RWPE2 (cell line): ENCODE measurements at regions not wholly inside any gene's neighbourhood (a gene's known extent, or its start where the extent isn't known, plus 50 kb on each side); places are given as distances from the start of the nearest gene placed in this dataset.

Experiments used
- ATAC-seq: fragments of 200-7000 bp; cut with Tn5 transposase; 3 replicates; pipeline ENCODE4 v1.9.1; 2021; ENCODE audit warnings: low read depth
- DNase-seq: peaks from one replicate; pipeline ENCODE4 v3.0.0-alpha.2; 2020; ENCODE audit warnings: low spot score
- H3K27ac ChIP-seq: fragments of 450-650 bp; 2 replicates; pipeline ENCODE4 v1.5.1; 2017; ENCODE audit warnings: mild to moderate bottlenecking; ENCODE audit not compliant: poor library complexity, severe bottlenecking
- H3K27me3 ChIP-seq: fragments of 250-450 bp; sonication (Bioruptor Pico); 2 replicates; pipeline ENCODE4 v1.5.1; 2021; ENCODE audit warnings: mild to moderate bottlenecking, moderate library complexity; ENCODE audit not compliant: insufficient read depth, poor library complexity, severe bottlenecking
- H3K36me3 ChIP-seq: fragments of 250-450 bp; sonication (Bioruptor Pico); 2 replicates; pipeline ENCODE4 v1.5.1; 2020; ENCODE audit warnings: low read depth, mild to moderate bottlenecking, moderate library complexity
- H3K4me1 ChIP-seq: fragments of 250-450 bp; sonication (Bioruptor Pico); 2 replicates; pipeline ENCODE4 v1.5.1; 2021; ENCODE audit warnings: mild to moderate bottlenecking, moderate library complexity; ENCODE audit not compliant: insufficient read depth, poor library complexity, severe bottlenecking
- H3K4me3 ChIP-seq: fragments of 250-450 bp; sonication (Bioruptor Pico); 2 replicates; pipeline ENCODE4 v1.5.1; 2021; ENCODE audit warnings: mild to moderate bottlenecking, moderate library complexity; ENCODE audit not compliant: severe bottlenecking
- H3K9me3 ChIP-seq: fragments of 250-450 bp; sonication (Bioruptor Pico); 2 replicates; pipeline ENCODE4 v1.5.1; 2021; ENCODE audit warnings: mild to moderate bottlenecking, moderate library complexity; ENCODE audit not compliant: severe bottlenecking
- TF ChIP-seq, protein P1 (sequence below): fragments of 450-650 bp; IDR thresholded peaks from one replicate; pipeline ENCODE4 v1.5.1; 2017; ENCODE audit warnings: mild to moderate bottlenecking, moderate library complexity; ENCODE audit not compliant: poor library complexity, severe bottlenecking

DNA sequence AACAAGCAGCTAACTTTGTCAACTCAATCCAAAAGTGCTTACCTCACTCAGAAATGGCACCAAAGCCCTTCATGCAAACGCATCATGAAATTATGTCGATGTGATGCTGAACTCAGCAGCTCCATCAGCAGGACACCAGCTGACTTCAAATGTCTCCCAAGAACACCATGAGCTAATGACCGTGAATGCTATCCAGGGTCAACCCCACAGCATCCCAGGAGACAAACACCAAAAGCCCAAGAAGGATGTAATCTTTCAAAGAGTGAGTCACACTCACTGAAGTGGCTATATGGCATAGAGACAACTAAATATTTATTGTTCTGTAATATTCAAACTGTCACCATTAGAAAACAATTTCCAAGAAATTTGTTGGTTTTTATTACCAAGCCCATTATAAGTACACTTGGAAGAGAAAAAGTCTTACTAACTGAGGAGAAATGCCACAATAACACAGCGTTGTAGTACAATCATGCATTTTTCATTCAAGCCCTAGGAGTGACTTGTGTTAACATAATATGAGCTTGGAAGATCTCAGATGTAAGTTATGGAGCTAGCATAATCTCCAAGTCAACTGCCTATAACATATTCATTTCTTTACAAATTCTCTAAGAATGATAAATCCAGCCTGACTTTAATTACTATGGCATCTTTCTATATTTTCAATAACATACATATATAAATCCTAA, 165.0 kb upstream of the CCDC68 start:
- H3K4me3 ChIP-seq = no peak overlapping the region
- no peak overlapping the region for H3K27ac ChIP-seq
- no peaks in the 10 kb centered on the region for H3K4me1 ChIP-seq
- no peaks in the 10 kb centered on the region for H3K9me3 ChIP-seq
- DNase-seq = no peak
- H3K36me3 ChIP-seq = no peaks in the 10 kb centered on the region
- H3K27me3 ChIP-seq = no peaks in the 10 kb centered on the region
- TF ChIP-seq, protein P1, sequence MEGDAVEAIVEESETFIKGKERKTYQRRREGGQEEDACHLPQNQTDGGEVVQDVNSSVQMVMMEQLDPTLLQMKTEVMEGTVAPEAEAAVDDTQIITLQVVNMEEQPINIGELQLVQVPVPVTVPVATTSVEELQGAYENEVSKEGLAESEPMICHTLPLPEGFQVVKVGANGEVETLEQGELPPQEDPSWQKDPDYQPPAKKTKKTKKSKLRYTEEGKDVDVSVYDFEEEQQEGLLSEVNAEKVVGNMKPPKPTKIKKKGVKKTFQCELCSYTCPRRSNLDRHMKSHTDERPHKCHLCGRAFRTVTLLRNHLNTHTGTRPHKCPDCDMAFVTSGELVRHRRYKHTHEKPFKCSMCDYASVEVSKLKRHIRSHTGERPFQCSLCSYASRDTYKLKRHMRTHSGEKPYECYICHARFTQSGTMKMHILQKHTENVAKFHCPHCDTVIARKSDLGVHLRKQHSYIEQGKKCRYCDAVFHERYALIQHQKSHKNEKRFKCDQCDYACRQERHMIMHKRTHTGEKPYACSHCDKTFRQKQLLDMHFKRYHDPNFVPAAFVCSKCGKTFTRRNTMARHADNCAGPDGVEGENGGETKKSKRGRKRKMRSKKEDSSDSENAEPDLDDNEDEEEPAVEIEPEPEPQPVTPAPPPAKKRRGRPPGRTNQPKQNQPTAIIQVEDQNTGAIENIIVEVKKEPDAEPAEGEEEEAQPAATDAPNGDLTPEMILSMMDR = no peak
- ATAC-seq = no peak

DNA sequence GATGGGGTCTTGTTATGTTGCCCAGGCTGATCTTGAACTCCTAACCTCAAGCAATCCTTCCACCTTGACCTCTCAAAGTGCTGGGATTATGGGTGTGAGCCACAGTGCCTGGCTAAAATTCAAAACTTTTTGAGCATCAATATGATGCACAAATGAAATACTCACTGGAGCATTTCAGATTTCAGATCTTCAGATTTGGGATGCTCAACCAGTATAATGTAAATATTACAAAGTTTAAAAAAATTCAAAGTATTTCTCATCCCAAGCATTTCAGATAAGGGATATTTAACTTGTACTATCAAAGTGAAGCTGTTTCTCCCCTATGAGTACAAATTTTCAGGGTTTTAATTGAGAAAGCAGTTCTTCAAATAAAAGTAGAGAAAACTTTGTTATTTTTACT, 164.1 kb upstream of the CCDC68 start:
- Histone ChIP-seq H3K4me3 (no peak overlapping the region), H3K27ac (no peak overlapping the region), H3K27me3 (no peaks in the 10 kb centered on the region), H3K9me3 (no peaks in the 10 kb centered on the region), H3K36me3 (no peaks in the 10 kb centered on the region), H3K4me1 (no peaks in the 10 kb centered on the region)
- TF ChIP-seq, protein P1 = no peak
- ATAC-seq (no peak), DNase-seq (no peak)

DNA sequence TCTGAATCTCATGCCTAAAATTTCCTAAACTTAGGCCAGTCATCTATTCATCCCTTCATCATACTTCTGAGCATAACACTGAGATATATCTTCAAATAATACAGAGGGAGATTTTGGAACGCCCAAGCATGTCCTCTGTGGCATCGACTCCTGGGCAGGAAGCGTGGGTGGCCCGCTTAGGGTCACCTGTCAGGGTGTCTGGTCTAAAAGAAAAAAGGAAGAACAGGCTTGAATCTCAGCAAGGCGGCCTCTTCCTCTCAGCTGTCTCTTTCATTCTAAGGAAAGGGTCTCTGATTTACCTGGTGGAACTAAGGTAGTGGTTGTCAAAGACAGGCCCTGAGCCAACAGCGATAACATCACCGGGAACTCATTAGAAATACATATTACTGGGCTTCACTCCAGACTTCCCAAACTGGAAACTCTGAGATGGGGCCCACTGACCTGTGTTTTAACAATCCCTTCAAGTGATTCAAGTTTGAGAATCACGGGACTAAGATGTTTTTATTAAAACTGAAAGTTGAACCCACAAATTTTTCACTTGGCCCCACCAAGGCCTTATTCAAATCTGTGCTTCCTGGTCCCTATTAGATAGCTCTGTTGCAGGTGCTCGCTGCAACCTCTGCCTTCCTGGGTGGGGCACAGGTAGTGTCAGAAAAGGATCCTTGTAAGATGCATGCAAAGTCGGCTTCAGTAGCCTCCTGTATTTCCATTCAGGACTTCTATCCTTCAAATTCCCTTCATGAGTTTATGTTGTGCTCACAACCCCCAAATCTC, 162.3 kb upstream of the CCDC68 start:
- DNase-seq (no peak), ATAC-seq (no peak)
- no peaks in the 10 kb centered on the region for H3K4me1 ChIP-seq
- no peak overlapping the region for H3K27ac ChIP-seq
- H3K36me3 ChIP-seq = no peaks in the 10 kb centered on the region
- TF ChIP-seq, protein P1 = no peak
- H3K27me3 ChIP-seq = no peaks in the 10 kb centered on the region
- H3K9me3 ChIP-seq = no peaks in the 10 kb centered on the region
- H3K4me3 ChIP-seq = no peak overlapping the region

DNA sequence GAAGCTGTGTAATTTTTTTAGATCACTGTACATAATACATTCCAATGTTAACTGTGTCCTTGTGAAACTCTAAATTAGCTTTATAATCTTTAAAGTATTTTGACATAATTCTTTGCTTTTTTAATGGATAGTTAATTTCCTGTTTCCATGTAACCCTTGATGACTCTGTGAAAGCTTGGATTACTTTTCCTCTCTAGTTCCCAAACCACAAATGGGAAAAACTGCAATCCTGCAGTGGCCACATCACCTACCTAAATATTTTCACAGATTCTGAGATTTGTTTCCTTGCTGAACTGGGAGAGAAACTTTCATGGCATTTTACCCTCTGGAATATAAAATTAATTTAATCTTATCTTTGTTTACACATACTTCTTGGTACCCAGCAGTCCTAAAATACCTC, 161.6 kb upstream of the CCDC68 start:
- no peak overlapping the region for H3K27ac ChIP-seq
- no peak overlapping the region for H3K4me3 ChIP-seq
- H3K36me3 ChIP-seq = no peaks in the 10 kb centered on the region
- no peaks in the 10 kb centered on the region for H3K27me3 ChIP-seq
- TF ChIP-seq, protein P1 = no peak
- H3K4me1 ChIP-seq = no peaks in the 10 kb centered on the region
- DNase-seq (no peak), ATAC-seq (no peak)
- no peaks in the 10 kb centered on the region for H3K9me3 ChIP-seq

DNA sequence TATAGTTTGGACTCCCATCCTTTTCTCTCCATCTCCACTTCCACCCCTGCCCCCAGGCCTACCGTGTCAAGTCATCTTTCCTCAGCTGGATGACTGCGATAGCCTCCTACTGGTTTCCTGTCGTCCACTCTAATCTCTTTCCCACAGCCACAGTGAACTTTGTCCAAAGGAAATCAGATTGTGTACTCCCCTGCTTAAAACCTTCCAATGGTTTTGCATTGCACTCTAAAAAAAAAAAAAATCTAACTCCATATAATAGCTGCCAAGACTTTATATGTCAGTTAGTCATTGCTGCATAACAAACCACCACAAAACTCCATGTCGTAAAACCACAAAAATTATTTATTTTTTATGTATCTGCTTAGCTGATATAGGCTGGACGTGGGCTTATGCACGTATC, 160.2 kb upstream of the CCDC68 start:
- H3K4me1 ChIP-seq = no peaks in the 10 kb centered on the region
- no peak for ATAC-seq
- no peak for DNase-seq
- no peaks in the 10 kb centered on the region for H3K27me3 ChIP-seq
- no peaks in the 10 kb centered on the region for H3K36me3 ChIP-seq
- H3K4me3 ChIP-seq = no peak overlapping the region
- TF ChIP-seq, protein P1 = no peak
- H3K9me3 ChIP-seq = no peaks in the 10 kb centered on the region
- no peak overlapping the region for H3K27ac ChIP-seq
